GM12874 (cell line): ENCODE measurements at regions not wholly inside any gene's neighbourhood (a gene's known extent, or its start where the extent isn't known, plus 50 kb on each side); places are given as distances from the start of the nearest gene placed in this dataset.

Source experiments
- TF ChIP-seq, protein P1 (sequence below): IDR thresholded peaks from 2 replicates; pipeline ENCODE4 v1.5.1; 2011; ENCODE audit warnings: low read depth, mild to moderate bottlenecking, control low read depth, low read length, moderate library complexity; ENCODE audit not compliant: insufficient read depth

DNA sequence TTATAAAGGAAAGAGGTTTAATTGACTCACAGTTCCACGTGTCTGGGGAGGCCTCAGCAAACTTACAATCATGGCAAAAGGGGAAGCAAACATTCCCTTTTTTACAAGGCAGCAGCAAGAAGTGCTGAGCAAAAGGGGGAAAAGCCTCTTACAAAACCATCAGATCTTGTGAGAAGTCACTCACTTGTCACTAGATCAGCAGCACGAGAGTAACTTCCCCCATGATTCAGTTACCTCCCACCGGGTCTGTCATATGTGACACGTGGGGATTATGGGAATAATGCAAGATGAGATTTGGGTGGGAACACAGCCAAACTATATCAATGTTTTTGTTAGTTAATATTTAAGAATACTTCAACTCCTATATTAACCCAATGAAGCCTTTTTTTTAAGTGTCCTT lies 275.2 kb upstream of the CDH9 start:
- TF ChIP-seq, protein P1, sequence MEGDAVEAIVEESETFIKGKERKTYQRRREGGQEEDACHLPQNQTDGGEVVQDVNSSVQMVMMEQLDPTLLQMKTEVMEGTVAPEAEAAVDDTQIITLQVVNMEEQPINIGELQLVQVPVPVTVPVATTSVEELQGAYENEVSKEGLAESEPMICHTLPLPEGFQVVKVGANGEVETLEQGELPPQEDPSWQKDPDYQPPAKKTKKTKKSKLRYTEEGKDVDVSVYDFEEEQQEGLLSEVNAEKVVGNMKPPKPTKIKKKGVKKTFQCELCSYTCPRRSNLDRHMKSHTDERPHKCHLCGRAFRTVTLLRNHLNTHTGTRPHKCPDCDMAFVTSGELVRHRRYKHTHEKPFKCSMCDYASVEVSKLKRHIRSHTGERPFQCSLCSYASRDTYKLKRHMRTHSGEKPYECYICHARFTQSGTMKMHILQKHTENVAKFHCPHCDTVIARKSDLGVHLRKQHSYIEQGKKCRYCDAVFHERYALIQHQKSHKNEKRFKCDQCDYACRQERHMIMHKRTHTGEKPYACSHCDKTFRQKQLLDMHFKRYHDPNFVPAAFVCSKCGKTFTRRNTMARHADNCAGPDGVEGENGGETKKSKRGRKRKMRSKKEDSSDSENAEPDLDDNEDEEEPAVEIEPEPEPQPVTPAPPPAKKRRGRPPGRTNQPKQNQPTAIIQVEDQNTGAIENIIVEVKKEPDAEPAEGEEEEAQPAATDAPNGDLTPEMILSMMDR, result no peak

DNA sequence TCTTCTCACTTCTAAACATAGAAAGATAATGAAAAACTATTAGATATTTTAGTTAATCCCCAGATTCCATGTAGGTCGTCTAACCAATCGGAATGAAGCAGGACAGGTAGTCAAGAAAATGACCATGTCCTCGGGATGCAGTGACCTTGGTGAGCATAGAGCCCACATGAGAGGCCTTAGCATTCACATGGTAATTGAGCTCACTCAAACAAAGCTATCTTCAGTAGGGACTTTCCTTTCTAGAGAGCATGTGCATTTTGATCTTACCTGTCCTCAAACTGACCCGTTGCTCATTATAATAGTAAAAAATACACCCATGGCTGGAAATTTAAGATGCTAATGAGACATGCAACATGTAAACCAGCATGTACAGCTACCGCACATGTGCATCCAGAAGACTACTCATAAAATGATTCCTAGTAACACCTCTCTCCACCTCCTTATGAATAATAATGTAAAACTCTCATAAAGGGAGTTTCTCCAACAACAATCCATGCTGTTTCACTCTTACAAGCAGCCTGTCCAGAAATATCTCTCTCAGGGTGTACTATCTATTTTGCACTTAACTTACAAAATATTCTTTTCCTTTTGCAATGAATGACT lies 274.0 kb upstream of the CDH9 start:
- TF ChIP-seq, protein P1, result no peak

DNA sequence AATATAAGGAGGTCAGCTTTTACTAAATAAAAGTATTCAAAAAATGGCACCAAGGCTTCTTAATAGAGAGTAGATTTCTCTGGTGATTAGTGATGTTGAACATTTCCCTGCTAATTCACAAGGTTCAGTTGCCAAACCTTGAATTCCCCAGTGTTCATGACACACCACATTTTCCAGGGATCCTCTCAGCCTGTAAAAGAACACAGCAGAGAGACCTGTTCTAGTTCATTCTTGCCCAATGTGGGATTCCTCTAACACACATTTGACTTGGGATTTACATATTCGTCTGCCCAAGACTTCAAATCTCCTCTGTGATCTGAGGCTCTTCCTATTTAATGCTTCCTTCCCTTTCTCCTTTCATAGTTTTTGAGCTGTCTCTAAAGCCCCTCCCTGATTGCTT lies 273.2 kb upstream of the CDH9 start:
- TF ChIP-seq, protein P1, result no peak

DNA sequence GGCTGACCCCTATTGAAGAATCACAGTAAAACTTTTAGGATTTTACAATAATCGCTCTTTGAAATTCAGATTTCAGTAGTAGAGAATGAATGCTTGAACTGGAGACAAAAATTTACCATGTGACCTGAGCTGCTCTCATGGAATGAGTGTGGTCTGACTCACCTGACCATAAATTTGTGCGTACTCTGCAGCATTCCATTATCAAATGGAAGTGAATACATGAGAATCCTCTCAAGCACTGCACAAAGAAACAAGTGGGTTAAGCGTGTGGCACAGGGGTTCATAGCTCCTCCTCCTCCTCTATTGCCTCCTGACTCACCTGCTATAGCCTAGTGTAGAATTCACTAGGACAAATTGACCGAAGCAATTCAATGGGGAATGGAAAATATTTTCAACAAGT lies 269.8 kb upstream of the CDH9 start:
- TF ChIP-seq, protein P1, result no peak

DNA sequence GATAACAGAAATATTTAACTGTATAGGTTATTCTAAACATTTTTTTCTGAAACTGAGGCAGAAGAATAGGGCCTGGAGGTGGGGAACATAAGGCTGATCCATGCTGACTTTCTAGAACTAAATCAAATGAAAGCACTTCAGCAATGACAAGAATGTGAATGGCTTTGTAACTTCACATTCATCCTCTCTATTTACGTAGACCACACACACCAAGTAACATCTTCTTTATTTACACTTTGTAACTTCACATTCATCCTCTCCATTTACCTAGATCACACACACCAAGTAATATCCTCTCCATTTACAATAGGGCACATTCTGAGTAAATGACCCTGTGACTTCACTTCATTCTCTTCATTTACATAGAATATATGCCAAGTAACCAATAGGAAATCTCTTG lies 251.8 kb upstream of the CDH9 start:
- TF ChIP-seq, protein P1, result no peak

DNA sequence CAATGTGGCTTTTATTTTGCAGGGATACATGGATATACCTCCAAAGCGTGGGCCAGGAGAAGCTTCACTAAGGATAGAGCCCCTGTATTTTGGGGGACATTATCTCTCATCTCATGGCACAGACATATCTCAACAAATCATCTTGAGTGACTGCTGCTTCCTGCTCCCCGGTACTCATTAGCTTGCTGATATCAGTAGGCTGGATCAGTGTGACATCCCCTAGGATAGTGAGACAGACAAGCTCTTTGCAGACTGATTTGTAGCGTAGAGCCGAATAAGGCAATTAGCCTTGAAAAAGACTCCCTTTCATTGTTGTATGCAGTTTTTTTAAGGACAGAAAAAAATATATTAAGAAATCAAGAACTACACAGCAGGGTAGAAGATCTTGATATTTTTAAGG lies 237.7 kb upstream of the CDH9 start:
- TF ChIP-seq, protein P1, result no peak

DNA sequence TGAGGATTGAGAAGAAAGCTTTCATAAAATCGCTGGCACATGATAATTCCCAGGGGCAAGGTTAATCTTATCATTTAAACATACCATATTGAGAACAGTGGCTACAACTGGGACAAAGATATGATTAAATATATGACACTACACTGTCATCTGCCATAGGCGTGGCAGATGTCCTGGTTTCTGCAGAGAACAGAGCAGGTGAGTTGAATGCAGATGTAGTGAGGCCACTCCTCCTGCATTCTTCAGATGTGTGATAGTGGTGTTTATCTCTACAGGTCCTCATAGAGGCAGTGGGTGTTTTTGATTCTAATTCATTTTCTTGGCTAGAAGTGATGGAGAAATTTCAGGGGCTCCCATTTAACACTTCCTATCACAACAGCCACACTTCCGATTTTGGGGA lies 237.0 kb upstream of the CDH9 start:
- TF ChIP-seq, protein P1, result no peak
